ENCODE measurements at regions not wholly inside any gene's neighbourhood (a gene's known extent, or its start where the extent isn't known, plus 50 kb on each side); places are given as distances from the start of the nearest gene placed in this dataset.

GRCh38 chr2:8583400-8584173, 98.3 kb upstream of the ID2 start:
- no peaks in the 10 kb centered on the region for H3K9me2 ChIP-seq (replicated peaks; ENCODE audit: control insufficient read depth, low read length)
- TF ChIP-seq, protein P1, sequence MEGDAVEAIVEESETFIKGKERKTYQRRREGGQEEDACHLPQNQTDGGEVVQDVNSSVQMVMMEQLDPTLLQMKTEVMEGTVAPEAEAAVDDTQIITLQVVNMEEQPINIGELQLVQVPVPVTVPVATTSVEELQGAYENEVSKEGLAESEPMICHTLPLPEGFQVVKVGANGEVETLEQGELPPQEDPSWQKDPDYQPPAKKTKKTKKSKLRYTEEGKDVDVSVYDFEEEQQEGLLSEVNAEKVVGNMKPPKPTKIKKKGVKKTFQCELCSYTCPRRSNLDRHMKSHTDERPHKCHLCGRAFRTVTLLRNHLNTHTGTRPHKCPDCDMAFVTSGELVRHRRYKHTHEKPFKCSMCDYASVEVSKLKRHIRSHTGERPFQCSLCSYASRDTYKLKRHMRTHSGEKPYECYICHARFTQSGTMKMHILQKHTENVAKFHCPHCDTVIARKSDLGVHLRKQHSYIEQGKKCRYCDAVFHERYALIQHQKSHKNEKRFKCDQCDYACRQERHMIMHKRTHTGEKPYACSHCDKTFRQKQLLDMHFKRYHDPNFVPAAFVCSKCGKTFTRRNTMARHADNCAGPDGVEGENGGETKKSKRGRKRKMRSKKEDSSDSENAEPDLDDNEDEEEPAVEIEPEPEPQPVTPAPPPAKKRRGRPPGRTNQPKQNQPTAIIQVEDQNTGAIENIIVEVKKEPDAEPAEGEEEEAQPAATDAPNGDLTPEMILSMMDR (IDR thresholded peaks at IDR 0.05; ENCODE audit: low read depth, low read length, poor library complexity, severe bottlenecking) = no peak
- TF ChIP-seq EZH2phosphoT487 (IDR thresholded peaks at IDR 0.05; ENCODE audit: borderline replicate concordance, low read length) = no peak
- H3K36me3 ChIP-seq (ENCODE audit: control insufficient read depth, low read length) = no peaks in the 10 kb centered on the region
- H3K4me1 ChIP-seq (ENCODE audit: control insufficient read depth, low read length) = peaks cover 82% of the 10 kb centered on the region
- no peaks in the 10 kb centered on the region for H3K79me2 ChIP-seq (ENCODE audit: control insufficient read depth, low read length)
- H3K9me3 ChIP-seq (ENCODE audit: control insufficient read depth, insufficient read depth, low read length) = no peaks in the 10 kb centered on the region
- H4K20me1 ChIP-seq (ENCODE audit: control insufficient read depth, insufficient read depth, low read depth, low read length) = no peaks in the 10 kb centered on the region
- H3K4me2 ChIP-seq (ENCODE audit: low read length) = peak overlapping the region; percentile 83
- H3F3A ChIP-seq (ENCODE audit: control insufficient read depth, insufficient read depth) = peaks cover 35% of the 10 kb centered on the region
- H3K4me3 ChIP-seq (ENCODE audit: low read length) = peak overlapping the region; percentile 63
- H3K27me3 ChIP-seq (ENCODE audit: control insufficient read depth, low read length) = no peaks in the 10 kb centered on the region
- peak overlapping the region; percentile 90 for H3K27ac ChIP-seq (ENCODE audit: low read depth, low read length)

- Histone ChIP-seq H3K4me1 (ENCODE audit: control insufficient read depth, low read length) (peaks cover 79% of the 10 kb centered on the region), H3K4me3 (ENCODE audit: low read length) (peak overlapping the region; percentile 63), H3F3A (ENCODE audit: control insufficient read depth, insufficient read depth) (peaks cover 27% of the 10 kb centered on the region), H3K4me2 (ENCODE audit: low read length) (peak overlapping the region; percentile 83), H3K27ac (ENCODE audit: low read depth, low read length) (peak overlapping the region; percentile 90), H3K36me3 (ENCODE audit: control insufficient read depth, low read length) (no peaks in the 10 kb centered on the region), H3K27me3 (ENCODE audit: control insufficient read depth, low read length) (no peaks in the 10 kb centered on the region), H3K9me2 (replicated peaks; ENCODE audit: control insufficient read depth, low read length) (no peaks in the 10 kb centered on the region), H3K9me3 (ENCODE audit: control insufficient read depth, insufficient read depth, low read length) (no peaks in the 10 kb centered on the region), H4K20me1 (ENCODE audit: control insufficient read depth, insufficient read depth, low read depth, low read length) (no peaks in the 10 kb centered on the region), H3K79me2 (ENCODE audit: control insufficient read depth, low read length) (no peaks in the 10 kb centered on the region)
- TF ChIP-seq EZH2phosphoT487 (IDR thresholded peaks at IDR 0.05; ENCODE audit: borderline replicate concordance, low read length) = no peak
- TF ChIP-seq, protein P1 (IDR thresholded peaks at IDR 0.05; ENCODE audit: low read depth, low read length, poor library complexity, severe bottlenecking) = no peak
These were observed 97.4 kb upstream of the ID2 start for GRCh38 chr2:8584174-8585066.

DNA sequence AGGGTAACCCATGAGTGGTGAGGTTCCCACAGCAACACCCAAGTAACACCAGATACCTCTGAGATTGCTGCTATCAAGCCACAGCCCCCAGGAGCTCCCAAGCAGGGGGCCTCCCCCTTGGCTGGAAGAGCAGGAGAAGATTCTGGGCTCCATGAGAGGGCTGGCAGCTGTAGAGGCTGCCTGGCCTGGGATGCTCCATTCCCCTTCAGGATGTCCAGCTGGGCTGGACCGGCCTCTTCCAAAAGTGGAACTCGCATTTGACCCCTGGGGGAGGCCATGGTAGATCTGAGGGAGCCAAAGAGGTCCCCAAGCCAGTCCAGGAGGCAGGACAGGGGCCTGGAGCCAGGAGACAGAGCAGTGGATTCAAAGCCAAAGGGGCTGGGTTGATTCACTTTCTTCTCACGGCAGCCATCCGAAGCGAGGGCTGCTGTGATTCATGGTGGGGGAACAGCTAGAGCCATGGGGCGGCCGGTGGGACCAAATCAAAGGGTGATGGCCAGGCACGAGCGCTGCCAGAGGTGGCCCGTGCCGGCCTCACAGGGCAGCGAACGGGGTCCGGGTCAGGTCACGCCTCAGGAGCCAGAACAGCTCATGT, 95.3 kb upstream of the ID2 start:
- H3K27me3 ChIP-seq (ENCODE audit: control insufficient read depth, low read length) = peaks cover 8% of the 10 kb centered on the region
- no peak overlapping the region for H3K27ac ChIP-seq (ENCODE audit: low read depth, low read length)
- H3K4me3 ChIP-seq (ENCODE audit: low read length) = no peak overlapping the region
- no peaks in the 10 kb centered on the region for H3K9me3 ChIP-seq (ENCODE audit: control insufficient read depth, insufficient read depth, low read length)
- peaks cover 15% of the 10 kb centered on the region for H3F3A ChIP-seq (ENCODE audit: control insufficient read depth, insufficient read depth)
- peak overlapping the region; percentile 44 for H3K4me2 ChIP-seq (ENCODE audit: low read length)
- no peaks in the 10 kb centered on the region for H4K20me1 ChIP-seq (ENCODE audit: control insufficient read depth, insufficient read depth, low read depth, low read length)
- H3K79me2 ChIP-seq (ENCODE audit: control insufficient read depth, low read length) = no peaks in the 10 kb centered on the region
- no peaks in the 10 kb centered on the region for H3K9me2 ChIP-seq (replicated peaks; ENCODE audit: control insufficient read depth, low read length)
- peaks cover 61% of the 10 kb centered on the region for H3K4me1 ChIP-seq (ENCODE audit: control insufficient read depth, low read length)
- H3K36me3 ChIP-seq (ENCODE audit: control insufficient read depth, low read length) = no peaks in the 10 kb centered on the region
- TF ChIP-seq, protein P1 (IDR thresholded peaks at IDR 0.05; ENCODE audit: low read depth, low read length, poor library complexity, severe bottlenecking) = no peak
- TF ChIP-seq EZH2phosphoT487 (IDR thresholded peaks at IDR 0.05; ENCODE audit: borderline replicate concordance, low read length) = no peak

Data from DOHH2 (cell line).